Muscle layer of duodenum (tissue), 2 donors: ENCODE measurements at regions not wholly inside any gene's neighbourhood (a gene's known extent, or its start where the extent isn't known, plus 50 kb on each side); places are given as distances from the start of the nearest gene placed in this dataset.

Experiments
- H3K27ac ChIP-seq: one replicate; pipeline ENCODE4 v1.7.0; 2013; ENCODE audit warnings: mild to moderate bottlenecking, low read length
- H3K27me3 ChIP-seq: one replicate; pipeline ENCODE4 v1.7.0; 2013; ENCODE audit warnings: low read depth, mild to moderate bottlenecking, control low read depth, low read length
- H3K36me3 ChIP-seq, 2 donors: one replicate each; pipeline ENCODE4 v1.7.0; 2013; ENCODE audit warnings: low read length in 2 of 2, control low read depth in 1 of 2, mild to moderate bottlenecking in 1 of 2; ENCODE audit not compliant: insufficient read depth in 2 of 2, control insufficient read depth in 1 of 2
- H3K4me1 ChIP-seq, 2 donors: one replicate each; pipeline ENCODE4 v1.7.0; 2013; ENCODE audit warnings: low read length in 2 of 2, mild to moderate bottlenecking in 2 of 2, control low read depth in 1 of 2, moderate library complexity in 1 of 2; ENCODE audit not compliant: insufficient read depth in 2 of 2, control insufficient read depth in 1 of 2
- H3K4me3 ChIP-seq, 2 donors: one replicate each; pipeline ENCODE4 v1.7.0; 2013; ENCODE audit warnings: low read length in 2 of 2, low read depth in 1 of 2, mild to moderate bottlenecking in 1 of 2
- H3K9me3 ChIP-seq, 2 donors: one replicate each; pipeline ENCODE4 v1.7.0; 2013; ENCODE audit warnings: low read length in 2 of 2, control low read depth in 1 of 2, mild to moderate bottlenecking in 1 of 2; ENCODE audit not compliant: control insufficient read depth in 1 of 2
- donor health status: healthy.

DNA sequence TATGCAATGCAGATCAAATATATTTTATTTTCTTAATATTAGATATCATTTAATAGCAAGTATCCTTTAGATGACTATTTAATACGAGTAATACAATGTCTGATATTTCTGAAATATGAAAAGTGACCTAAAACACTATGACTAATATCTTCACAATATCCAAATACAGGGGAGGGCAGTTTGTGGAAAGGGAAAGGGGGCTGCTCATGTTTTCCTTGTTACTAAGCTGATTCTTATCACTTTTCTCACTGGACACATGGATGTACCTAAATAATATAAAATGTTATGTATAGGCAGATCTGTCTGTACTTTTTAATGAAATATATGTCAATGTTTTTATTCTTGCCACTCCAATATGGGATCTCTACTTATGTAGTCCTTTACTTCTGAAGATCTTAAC, 1879.1 kb upstream of the ACO1 start:
- no peaks in the 10 kb centered on the region for H3K27me3 ChIP-seq
- no peaks in the 10 kb centered on the region for H3K4me1 ChIP-seq
- H3K4me3 ChIP-seq = no peak overlapping the region
- H3K27ac ChIP-seq = no peak overlapping the region
- H3K9me3 ChIP-seq = no peaks in the 10 kb centered on the region
- no peaks in the 10 kb centered on the region for H3K36me3 ChIP-seq

DNA sequence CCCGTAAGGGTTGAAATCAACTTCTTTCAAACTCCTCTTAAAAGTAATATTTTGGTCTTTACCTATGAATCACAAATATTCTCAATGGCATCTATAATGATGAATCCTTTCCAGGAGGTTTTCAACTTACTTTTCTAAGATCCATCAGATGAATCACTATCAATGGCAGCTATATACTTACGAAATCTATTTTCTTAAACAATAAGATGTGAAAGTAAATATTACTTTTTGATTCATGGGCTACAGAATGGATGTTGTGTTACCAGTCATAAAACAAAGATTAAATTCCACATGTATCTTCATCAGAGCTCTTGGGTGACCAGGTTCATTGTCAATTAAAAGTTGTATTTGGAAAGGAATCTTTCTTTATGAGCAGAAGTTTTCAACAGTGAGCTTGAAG, 1877.7 kb upstream of the ACO1 start:
- H3K9me3 ChIP-seq = no peaks in the 10 kb centered on the region
- H3K4me3 ChIP-seq = no peak overlapping the region
- no peaks in the 10 kb centered on the region for H3K36me3 ChIP-seq
- no peaks in the 10 kb centered on the region for H3K27me3 ChIP-seq
- H3K27ac ChIP-seq = no peak overlapping the region
- H3K4me1 ChIP-seq = no peaks in the 10 kb centered on the region

DNA sequence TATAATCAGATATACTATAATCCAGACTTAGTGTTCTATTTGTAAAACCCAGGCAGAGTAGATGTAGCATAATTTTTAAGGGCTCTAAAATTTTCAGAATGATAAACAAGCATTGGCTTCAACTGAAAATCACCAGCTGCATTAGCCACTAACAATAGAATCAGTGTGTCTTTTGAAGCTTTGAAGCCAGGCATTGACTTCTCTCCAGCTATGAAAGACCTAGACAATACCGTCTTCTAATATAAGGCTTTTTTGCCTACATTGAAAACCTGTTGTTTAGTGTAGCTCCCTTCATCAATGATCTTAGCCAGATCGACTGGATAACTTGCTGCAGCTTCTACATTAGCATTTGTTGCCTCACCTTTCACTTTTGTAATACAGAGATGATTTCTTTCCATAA, 1877.3 kb upstream of the ACO1 start:
- H3K36me3 ChIP-seq = no peaks in the 10 kb centered on the region
- H3K4me1 ChIP-seq = no peaks in the 10 kb centered on the region
- no peak overlapping the region for H3K4me3 ChIP-seq
- H3K9me3 ChIP-seq = no peaks in the 10 kb centered on the region
- H3K27ac ChIP-seq = no peak overlapping the region
- H3K27me3 ChIP-seq = no peaks in the 10 kb centered on the region

DNA sequence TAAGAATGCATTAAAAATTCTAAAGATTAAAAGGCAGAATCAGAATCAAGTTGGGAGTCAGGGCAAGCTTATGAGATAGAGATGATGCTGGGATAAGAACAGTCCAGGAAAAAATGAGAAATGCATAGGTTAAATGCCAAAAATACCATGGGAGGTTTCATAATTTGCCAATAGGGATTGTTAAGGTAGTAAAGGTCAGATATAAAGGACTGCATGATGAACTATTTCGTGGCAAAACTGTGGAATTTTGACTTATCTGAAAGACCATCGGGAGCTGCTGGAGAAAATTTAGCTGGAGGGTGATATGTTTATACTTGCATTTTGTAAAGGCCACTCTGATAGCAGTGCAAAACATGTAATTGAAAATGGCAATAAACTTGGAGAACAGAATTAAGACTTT, 1872.8 kb upstream of the ACO1 start:
- no peak overlapping the region for H3K4me3 ChIP-seq
- H3K9me3 ChIP-seq = peaks cover 0 to 3% of the 10 kb centered on the region in 2 donors
- H3K36me3 ChIP-seq = no peaks in the 10 kb centered on the region
- H3K4me1 ChIP-seq = no peaks in the 10 kb centered on the region
- no peak overlapping the region for H3K27ac ChIP-seq
- no peaks in the 10 kb centered on the region for H3K27me3 ChIP-seq

DNA sequence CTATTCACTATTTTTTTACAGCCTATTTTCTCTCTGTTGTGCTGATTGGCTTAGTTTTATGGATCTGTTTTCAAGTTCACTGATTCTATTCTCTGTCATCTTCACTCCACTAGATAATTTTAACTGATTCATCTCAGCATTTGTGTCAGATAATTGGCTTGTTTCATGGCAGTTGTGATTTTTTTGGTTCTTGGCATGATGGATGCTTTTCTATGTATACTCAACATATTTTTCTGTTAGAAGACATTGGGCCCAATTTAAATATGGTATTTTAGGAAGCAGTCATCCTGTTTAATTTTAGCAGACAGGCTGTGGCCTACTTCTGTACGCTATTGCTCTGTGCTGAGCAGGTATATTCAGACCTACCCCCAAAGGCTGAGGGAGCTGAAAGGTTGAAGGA, 1865.3 kb upstream of the ACO1 start:
- no peaks in the 10 kb centered on the region for H3K36me3 ChIP-seq
- H3K9me3 ChIP-seq = no peaks in the 10 kb centered on the region
- H3K4me3 ChIP-seq = no peak overlapping the region
- H3K27me3 ChIP-seq = no peaks in the 10 kb centered on the region
- H3K27ac ChIP-seq = no peak overlapping the region
- no peaks in the 10 kb centered on the region for H3K4me1 ChIP-seq

DNA sequence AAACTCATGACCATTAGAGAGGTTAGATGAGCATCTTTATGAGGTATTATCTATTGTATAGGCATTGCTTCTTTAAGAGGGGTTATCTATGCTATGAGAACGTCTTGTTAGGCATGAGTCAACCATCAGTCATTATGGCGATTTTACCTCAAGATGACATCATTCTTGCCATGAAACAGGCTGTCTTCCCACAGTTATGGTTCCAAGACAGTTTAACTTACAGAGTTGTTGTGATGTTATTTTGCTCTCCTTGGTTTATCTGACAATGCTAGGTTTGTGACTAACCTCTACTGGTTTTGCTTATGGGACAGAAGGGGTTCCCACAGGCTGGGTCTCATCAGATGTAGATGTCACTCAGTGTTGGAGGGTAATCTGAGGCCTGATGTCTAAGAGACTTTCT, 1864.7 kb upstream of the ACO1 start:
- Histone ChIP-seq H3K4me3 (no peak overlapping the region), H3K36me3 (no peaks in the 10 kb centered on the region), H3K27me3 (no peaks in the 10 kb centered on the region), H3K27ac (no peak overlapping the region), H3K9me3 (no peaks in the 10 kb centered on the region), H3K4me1 (no peaks in the 10 kb centered on the region)

DNA sequence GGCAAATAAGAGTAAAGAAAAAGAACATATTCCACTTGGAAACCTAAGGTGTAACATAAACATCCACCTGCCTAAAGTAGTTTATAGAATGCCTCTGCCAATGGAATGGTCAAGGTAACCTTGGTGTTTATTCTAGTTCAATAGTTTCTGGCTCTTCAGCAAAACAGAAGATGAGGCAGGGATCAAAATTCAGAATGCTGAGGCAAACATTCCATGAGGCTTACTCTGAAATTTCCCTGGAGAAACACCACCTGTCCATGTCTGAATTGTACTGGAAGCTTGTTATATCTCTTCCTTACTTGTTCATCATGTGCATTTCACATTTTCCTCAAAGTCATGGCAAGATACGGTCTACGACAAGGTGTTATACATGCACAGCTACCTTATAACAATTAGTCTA, 1862.4 kb upstream of the ACO1 start:
- Histone ChIP-seq H3K4me1 (no peaks in the 10 kb centered on the region), H3K27me3 (no peaks in the 10 kb centered on the region), H3K36me3 (no peaks in the 10 kb centered on the region), H3K9me3 (no peaks in the 10 kb centered on the region), H3K4me3 (no peak overlapping the region), H3K27ac (no peak overlapping the region)

DNA sequence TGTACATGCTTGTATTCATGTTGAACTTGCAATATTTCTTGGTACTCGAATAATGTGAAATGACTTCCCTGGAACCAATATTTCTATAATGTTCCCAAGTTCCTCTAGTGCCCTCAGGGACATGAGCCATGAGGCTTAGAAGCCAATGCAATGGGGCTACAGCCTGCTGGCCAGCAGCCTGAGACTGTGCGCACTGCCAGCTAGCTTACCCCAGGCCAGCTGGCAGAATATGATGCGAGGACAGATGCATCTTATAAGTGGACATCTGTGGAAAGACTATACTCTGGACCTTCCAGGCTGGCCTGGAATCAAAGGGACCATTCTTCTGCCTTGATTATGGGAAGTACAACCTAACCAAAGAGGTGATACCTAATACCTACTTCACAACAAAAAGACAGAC, 1862.0 kb upstream of the ACO1 start:
- Histone ChIP-seq H3K4me3 (no peak overlapping the region), H3K27me3 (no peaks in the 10 kb centered on the region), H3K36me3 (no peaks in the 10 kb centered on the region), H3K27ac (no peak overlapping the region), H3K4me1 (no peaks in the 10 kb centered on the region), H3K9me3 (no peaks in the 10 kb centered on the region)

DNA sequence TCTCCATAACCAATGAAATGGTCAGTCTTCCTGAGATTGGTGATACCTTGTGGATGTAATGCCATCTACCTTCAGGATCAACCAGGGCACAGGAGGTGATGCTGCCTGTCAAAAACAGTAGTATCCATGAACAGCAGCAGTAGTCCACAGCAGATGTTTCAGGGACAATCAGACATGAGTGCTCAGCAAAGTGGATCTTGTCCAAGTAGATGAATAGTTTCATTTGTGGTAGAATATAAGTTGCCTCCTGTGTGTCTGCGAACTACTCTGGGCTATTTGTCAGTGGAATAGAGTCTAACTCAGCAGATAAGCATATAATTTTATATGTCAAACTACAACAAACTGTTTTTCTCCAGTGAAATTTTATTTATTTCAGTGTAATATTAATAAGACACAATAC, 1860.1 kb upstream of the ACO1 start:
- no peak overlapping the region for H3K27ac ChIP-seq
- no peaks in the 10 kb centered on the region for H3K27me3 ChIP-seq
- H3K4me1 ChIP-seq = no peaks in the 10 kb centered on the region
- no peaks in the 10 kb centered on the region for H3K9me3 ChIP-seq
- H3K4me3 ChIP-seq = no peak overlapping the region
- no peaks in the 10 kb centered on the region for H3K36me3 ChIP-seq

DNA sequence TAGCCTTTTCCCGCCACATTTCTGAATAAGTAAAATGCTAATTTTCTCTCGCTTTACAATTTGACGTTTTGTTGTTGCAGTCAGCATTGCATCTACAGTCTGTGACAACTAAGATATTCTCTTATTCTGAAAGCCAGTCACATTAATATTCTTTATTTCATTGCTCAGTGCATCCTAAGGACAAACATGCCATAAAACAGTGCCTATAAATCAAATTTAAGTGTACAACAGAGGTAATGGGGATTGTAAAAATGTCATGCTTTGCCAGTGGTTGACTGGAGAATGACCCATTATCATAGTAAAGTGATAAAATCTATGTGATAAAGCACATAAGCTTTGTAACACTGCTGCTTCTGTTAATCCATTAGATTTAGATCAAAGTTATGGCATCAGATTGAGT, 1850.0 kb upstream of the ACO1 start:
- Histone ChIP-seq H3K27ac (no peak overlapping the region), H3K4me3 (no peak overlapping the region), H3K4me1 (no peaks in the 10 kb centered on the region), H3K27me3 (no peaks in the 10 kb centered on the region), H3K36me3 (no peaks in the 10 kb centered on the region), H3K9me3 (peaks cover 0 to 5% of the 10 kb centered on the region in 2 donors)

DNA sequence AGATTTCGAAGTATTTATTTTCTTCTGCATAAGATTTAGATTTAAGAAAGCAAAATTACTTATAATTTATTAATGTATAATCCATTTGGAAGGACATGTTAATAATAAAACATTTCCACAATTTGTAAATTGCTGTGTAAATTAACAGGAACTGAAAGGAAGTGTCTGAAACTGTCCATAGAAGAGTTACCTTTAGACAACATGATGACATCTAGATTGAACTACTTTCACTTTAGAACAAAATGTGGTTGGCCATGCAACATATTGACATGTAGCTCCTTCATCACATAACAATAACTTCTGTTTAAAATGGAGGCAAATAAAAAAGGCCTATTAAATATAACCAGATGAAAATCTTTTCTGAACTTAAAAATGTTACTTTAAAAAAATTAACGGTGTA, 1849.5 kb upstream of the ACO1 start:
- H3K9me3 ChIP-seq = peaks cover 0 to 5% of the 10 kb centered on the region in 2 donors
- H3K27me3 ChIP-seq = no peaks in the 10 kb centered on the region
- no peaks in the 10 kb centered on the region for H3K4me1 ChIP-seq
- H3K36me3 ChIP-seq = no peaks in the 10 kb centered on the region
- H3K27ac ChIP-seq = no peak overlapping the region
- no peak overlapping the region for H3K4me3 ChIP-seq

DNA sequence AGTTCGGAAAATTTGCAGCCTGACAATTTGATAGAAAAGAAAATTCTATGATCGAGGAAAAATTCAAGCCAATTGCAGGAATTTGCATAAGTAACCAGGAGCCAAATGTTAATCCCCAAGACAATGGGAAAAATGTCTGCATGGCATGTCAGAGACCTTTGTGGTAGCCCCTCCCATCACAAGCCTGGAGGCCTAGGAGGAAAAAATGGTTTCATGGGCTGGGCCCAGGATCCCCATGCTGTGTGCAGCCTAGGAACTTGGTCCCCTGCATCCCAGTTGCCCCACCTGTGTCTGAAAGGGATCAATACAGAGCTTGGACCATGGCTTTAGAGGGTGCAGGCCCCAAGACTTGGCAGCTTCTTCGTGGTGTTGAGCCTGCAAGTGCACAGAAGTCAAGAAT, 1847.9 kb upstream of the ACO1 start:
- Histone ChIP-seq H3K4me3 (no peak overlapping the region), H3K36me3 (no peaks in the 10 kb centered on the region), H3K4me1 (no peaks in the 10 kb centered on the region), H3K27ac (no peak overlapping the region), H3K27me3 (no peaks in the 10 kb centered on the region), H3K9me3 (peaks cover 0 to 5% of the 10 kb centered on the region in 2 donors)
